H1 (cell line): ENCODE measurements at regions not wholly inside any gene's neighbourhood (a gene's known extent, or its start where the extent isn't known, plus 50 kb on each side); places are given as distances from the start of the nearest gene placed in this dataset.

Experiments
- CTCF ChIA-PET: fragments of 300-600 bp; sonication (Branson Sonifier 250); formaldehyde crosslinking; loops from one replicate; lab custom pipeline; 2021; ENCODE audit not compliant: partially characterized antibody; lab: Charles Lee
- POLR2A ChIA-PET: fragments of 300-600 bp; sonication (Branson Sonifier 250); formaldehyde crosslinking; loops from one replicate; lab custom pipeline; 2021; ENCODE audit warnings: inconsistent platforms; ENCODE audit not compliant: partially characterized antibody; lab: Charles Lee
- DNase-seq, 2 experiments: peaks; one replicate each; pipeline versions ENCODE4 v3.0.0 to v3.0.0-alpha.2; 2010 to 2022; ENCODE audit warnings: low spot score in 2 of 2, low read depth in 1 of 2, mixed read lengths in 1 of 2
- FAIRE-seq: peaks from 2 replicates; lab custom pipeline; 2011; peaks lifted over from hg19 to GRCh38; lab: Jason Lieb, UNC
- H2AFZ ChIP-seq: 2 replicates; pipeline ENCODE4 v1.8.1; 2012; ENCODE audit warnings: low read length, inconsistent platforms
- H2AK5ac ChIP-seq: 2 replicates; pipeline ENCODE4 v1.6.1; 2013; ENCODE audit warnings: low read depth, low read length
- H2BK120ac ChIP-seq: replicated peaks from 2 replicates; pipeline ENCODE3; 2013; ENCODE audit warnings: low read depth, low read length, inconsistent platforms
- H2BK12ac ChIP-seq: 2 replicates; pipeline ENCODE4 v1.6.1; 2013; ENCODE audit warnings: low read depth, low read length
- H2BK15ac ChIP-seq: 2 replicates; pipeline ENCODE4 v1.6.1; 2013; ENCODE audit warnings: low read length
- H2BK20ac ChIP-seq: 2 replicates; pipeline ENCODE4 v1.6.1; 2013; ENCODE audit warnings: low read length
- H2BK5ac ChIP-seq: 2 replicates; pipeline ENCODE4 v1.6.1; 2013; ENCODE audit warnings: low read depth, low read length
- H3K14ac ChIP-seq: 2 replicates; pipeline ENCODE4 v1.6.1; 2013; ENCODE audit warnings: inconsistent platforms; ENCODE audit not compliant: insufficient read length
- H3K18ac ChIP-seq: 2 replicates; pipeline ENCODE4 v1.6.1; 2013; ENCODE audit warnings: low read length; ENCODE audit errors: extremely low read depth
- H3K23ac ChIP-seq: 2 replicates; pipeline ENCODE4 v1.6.1; 2013; ENCODE audit warnings: inconsistent platforms; ENCODE audit not compliant: insufficient read length
- H3K23me2 ChIP-seq: 2 replicates; pipeline ENCODE4 v1.6.1; 2013; ENCODE audit warnings: low read depth, low read length
- H3K27ac ChIP-seq: 2 replicates; pipeline ENCODE4 v1.6.1; 2011; ENCODE audit warnings: low read depth, low read length, inconsistent platforms
- H3K27me3 ChIP-seq, 4 experiments: replicated peaks in 1 of 4; 1 replicate in 1 of 4; 2 replicates in 3 of 4; pipeline versions ENCODE4 v1.6.1 to v1.8.1; 2011 to 2013; ENCODE audit warnings: low read length in 3 of 4, mild to moderate bottlenecking in 3 of 4, inconsistent platforms in 2 of 4, mixed read lengths in 2 of 4, moderate library complexity in 1 of 4; ENCODE audit not compliant: control insufficient read depth in 3 of 4, insufficient read depth in 3 of 4; ENCODE audit errors: extremely low read depth in 1 of 4
- H3K36me3 ChIP-seq, 4 experiments: 2 replicates each; pipeline versions ENCODE4 v1.6.1 to v1.8.1; 2011 to 2013; ENCODE audit warnings: mild to moderate bottlenecking in 4 of 4, low read length in 3 of 4, moderate library complexity in 2 of 4, control low read depth in 1 of 4, inconsistent platforms in 1 of 4; ENCODE audit not compliant: insufficient read depth in 4 of 4, control insufficient read depth in 2 of 4
- H3K4ac ChIP-seq: replicated peaks from 2 replicates; pipeline ENCODE3; 2013; ENCODE audit warnings: low read length, low read depth, mixed read lengths, inconsistent platforms; ENCODE audit not compliant: insufficient read length
- H3K4me1 ChIP-seq, 4 experiments: replicated peaks in 1 of 4; 1 replicate in 1 of 4; 2 replicates in 3 of 4; pipeline versions ENCODE4 v1.6.1 to v1.8.1; 2011 to 2013; ENCODE audit warnings: low read length in 3 of 4, inconsistent platforms in 2 of 4, mixed read lengths in 1 of 4; ENCODE audit not compliant: insufficient read depth in 4 of 4, control insufficient read depth in 3 of 4
- H3K4me2 ChIP-seq, 2 experiments: 2 replicates each; pipeline versions ENCODE4 v1.6.1 to v1.8.1; 2011 to 2013; ENCODE audit warnings: low read depth in 2 of 2, low read length in 2 of 2, control low read depth in 1 of 2, inconsistent platforms in 1 of 2, mild to moderate bottlenecking in 1 of 2; ENCODE audit not compliant: insufficient read depth in 1 of 2
- H3K4me3 ChIP-seq, 4 experiments: fragments of 200-600, 300-600 bp in 1 of 4; sonication (generic), shearing (Covaris generic), sonication (Bioruptor Twin) in 1 of 4; 2 replicates each; pipeline versions ENCODE4 v1.5.1 to v1.8.1; 2011 to 2016; ENCODE audit warnings: low read length in 4 of 4, low read depth in 3 of 4, control low read depth in 2 of 4, inconsistent platforms in 2 of 4, mild to moderate bottlenecking in 2 of 4, mixed read lengths in 1 of 4, moderate library complexity in 1 of 4; ENCODE audit not compliant: insufficient read depth in 2 of 4; ENCODE audit errors: extremely low read depth in 1 of 4
- H3K56ac ChIP-seq: replicated peaks from 2 replicates; pipeline ENCODE3; 2013; ENCODE audit warnings: low read depth, mild to moderate bottlenecking, mixed read lengths, low read length, inconsistent platforms; ENCODE audit not compliant: insufficient read length
- H3K79me1 ChIP-seq: 2 replicates; pipeline ENCODE4 v1.6.1; 2013; ENCODE audit warnings: low read depth, low read length, control low read depth
- H3K79me2 ChIP-seq, 2 experiments: 2 replicates each; pipeline versions ENCODE4 v1.6.1 to v1.8.1; 2012 to 2013; ENCODE audit warnings: low read length in 2 of 2, mild to moderate bottlenecking in 2 of 2, inconsistent platforms in 1 of 2; ENCODE audit not compliant: insufficient read depth in 2 of 2, control insufficient read depth in 1 of 2
- H3K9ac ChIP-seq, 4 experiments: replicated peaks in 1 of 4; 1 replicate in 1 of 4; 2 replicates in 3 of 4; pipeline versions ENCODE4 v1.6.1 to v1.8.1; 2011 to 2013; ENCODE audit warnings: low read depth in 3 of 4, low read length in 3 of 4, control low read depth in 2 of 4, mild to moderate bottlenecking in 2 of 4, moderate library complexity in 2 of 4, inconsistent platforms in 1 of 4; ENCODE audit errors: extremely low read depth in 1 of 4
- H3K9me3 ChIP-seq, 2 experiments: 2 replicates each; pipeline versions ENCODE4 v1.6.1 to v1.8.1; 2012 to 2013; ENCODE audit warnings: mild to moderate bottlenecking in 2 of 2, moderate library complexity in 2 of 2, control low read depth in 1 of 2, inconsistent platforms in 1 of 2, low read depth in 1 of 2, low read length in 1 of 2, mixed read lengths in 1 of 2; ENCODE audit not compliant: insufficient read depth in 2 of 2
- H4K20me1 ChIP-seq, 2 experiments: replicated peaks in 1 of 2; 2 replicates each; pipeline versions ENCODE3 to v1.8.1; 2011 to 2013; ENCODE audit warnings: inconsistent platforms in 2 of 2, low read length in 2 of 2, mild to moderate bottlenecking in 1 of 2; ENCODE audit not compliant: insufficient read depth in 2 of 2, control insufficient read depth in 1 of 2
- H4K5ac ChIP-seq: 2 replicates; pipeline ENCODE4 v1.6.1; 2013; ENCODE audit warnings: low read length, low read depth, mixed read lengths, inconsistent platforms; ENCODE audit not compliant: insufficient read length
- H4K8ac ChIP-seq: 2 replicates; pipeline ENCODE4 v1.8.0; 2013; ENCODE audit warnings: mild to moderate bottlenecking, moderate library complexity, low read length, inconsistent platforms; ENCODE audit not compliant: insufficient read depth; ENCODE audit errors: extremely low read depth
- H4K91ac ChIP-seq: replicated peaks from 2 replicates; pipeline ENCODE3; 2013; ENCODE audit warnings: low read length, mixed read lengths, inconsistent platforms; ENCODE audit not compliant: insufficient read length
- HDAC2 ChIP-seq, 2 experiments: fragments of 300-600 bp in 1 of 2; sonication (generic) in 1 of 2; IDR thresholded peaks; 2 replicates each; pipeline ENCODE4 v1.6.1; 2011 to 2012; ENCODE audit warnings: low read depth in 2 of 2, low read length in 2 of 2, mild to moderate bottlenecking in 2 of 2, moderate library complexity in 2 of 2, borderline replicate concordance in 1 of 2, inconsistent platforms in 1 of 2
- KDM1A ChIP-seq: fragments of 200-600, 300-600 bp; sonication (generic); IDR thresholded peaks from 2 replicates; pipeline ENCODE4 v1.7.1; 2016; ENCODE audit warnings: mild to moderate bottlenecking, low read length, borderline replicate concordance
- SIN3A ChIP-seq, 2 experiments: IDR thresholded peaks in 1 of 2; conservative IDR thresholded peaks in 1 of 2; 2 replicates each; pipeline ENCODE4 v1.6.1; 2011 to 2012; ENCODE audit warnings: low read length in 2 of 2, improper control_type of control experiment in 1 of 2, low read depth in 1 of 2, mild to moderate bottlenecking in 1 of 2
- TAF1 ChIP-seq: IDR thresholded peaks from 2 replicates; pipeline ENCODE4 v1.6.1; 2011; ENCODE audit warnings: mild to moderate bottlenecking, low read depth, low read length
- WGBS, 2 experiments: shearing (Covaris generic) in 1 of 2; methylation state at CpG; one replicate each; pipeline versions ENCODE4 v1.1.6 to v1.1.7; 2013 to 2015; ENCODE audit warnings: low lambda C conversion rate in 2 of 2, mixed read lengths in 2 of 2, inconsistent platforms in 1 of 2, low coverage in 1 of 2, missing lambda C conversion rate in 1 of 2; ENCODE audit not compliant: insufficient replicate concordance in 2 of 2, insufficient coverage in 1 of 2, insufficient read length in 1 of 2; ENCODE audit errors: extremely low coverage in 1 of 2, missing lambda C conversion rate in 1 of 2; 5-methylcytosine and 5-hydroxymethylcytosine counted together

GRCh38 chr15:98483575-98484130 is 164.7 kb upstream of the IGF1R start:
- H4K8ac ChIP-seq = no peak overlapping the region
- no peak overlapping the region for H3K18ac ChIP-seq
- H3K4me2 ChIP-seq = no peak overlapping the region
- H3K27me3 ChIP-seq = no peaks in the 10 kb centered on the region
- no peak overlapping the region for H2BK5ac ChIP-seq
- H2BK20ac ChIP-seq = no peak overlapping the region
- H4K91ac ChIP-seq = no peak overlapping the region
- H2AFZ ChIP-seq = no peak overlapping the region
- WGBS, 2 experiments = 92% methylated on average over 1 of the region's 1 CpG; no CpG with 5 or more reads in 1 of the 2 experiments
- DNase-seq (no peak), FAIRE-seq (no peak)
- no peaks in the 10 kb centered on the region; the same call in 1 of the 2 replicates for H3K79me1 ChIP-seq
- H4K5ac ChIP-seq = no peak overlapping the region
- ChIA-PET POLR2A (no interaction called here), CTCF (interaction anchor here (1.2 to 1.3 kb wide), 2 partner anchors 11 to 36 kb away, joined by 3 read pairs; no protein-coding TSS in a partner anchor)
- H3K9ac ChIP-seq = no peak overlapping the region
- no peaks in the 10 kb centered on the region for H4K20me1 ChIP-seq
- H2BK15ac ChIP-seq = no peak overlapping the region
- H3K4me3 ChIP-seq = no peak overlapping the region
- H3K56ac ChIP-seq = no peak overlapping the region
- H3K14ac ChIP-seq = no peak overlapping the region
- TF ChIP-seq KDM1A = peak; percentile 72
- TF ChIP-seq HDAC2 (IDR thresholded peaks at IDR 0.05; ENCODE audit: borderline replicate concordance in 1 of 2, low read depth in 2 of 2, low read length in 2 of 2) = no peak
- TF ChIP-seq TAF1 = no peak
- TF ChIP-seq SIN3A (conservative IDR thresholded peaks at IDR 0.05 in 1 of 2, IDR thresholded peaks at IDR 0.05 in 1 of 2; ENCODE audit: low read depth in 1 of 2, low read length in 2 of 2) = no peak
- no peak overlapping the region for H2BK120ac ChIP-seq
- peaks cover 7 to 8% of the 10 kb centered on the region in 2 experiments; a peak in 3 of 4 replicates for H3K9me3 ChIP-seq
- H3K4me1 ChIP-seq = no peaks in the 10 kb centered on the region
- no peaks in the 10 kb centered on the region for H3K23me2 ChIP-seq
- no peak overlapping the region for H3K4ac ChIP-seq
- H3K27ac ChIP-seq = no peak overlapping the region
- H3K36me3 ChIP-seq = no peaks in the 10 kb centered on the region; a peak in 1 of 8 replicates
- H2BK12ac ChIP-seq = no peak overlapping the region
- no peak overlapping the region for H2AK5ac ChIP-seq
- no peaks in the 10 kb centered on the region for H3K79me2 ChIP-seq
- no peak overlapping the region for H3K23ac ChIP-seq
